SK-N-SH (cell line): ENCODE measurements at regions not wholly inside any gene's neighbourhood (a gene's known extent, or its start where the extent isn't known, plus 50 kb on each side); places are given as distances from the start of the nearest gene placed in this dataset.

ENCODE experiments used
- CTCF ChIA-PET: fragments of 300-600, 350-600 bp; formaldehyde crosslinking; extraction: SDS; loops from one replicate; lab custom pipeline; 2021; lab: Yijun Ruan, JAX
- POLR2A ChIA-PET: fragments of 350-600 bp; sonication (Branson Sonifier 250); formaldehyde crosslinking; extraction: SDS; loops from one replicate; lab custom pipeline; 2020; ENCODE audit warnings: antibody characterized with exemption, inconsistent platforms; lab: Yijun Ruan, JAX
- DNase-seq: peaks from one replicate; pipeline ENCODE4 v3.0.0; 2012
- H2AFZ ChIP-seq: fragments of 200-600 bp; sonication (generic); 2 replicates; pipeline ENCODE4 v1.8.1; 2016; ENCODE audit warnings: antibody characterized with exemption, mild to moderate bottlenecking, low read depth
- H3F3A ChIP-seq: fragments of 200-600 bp; sonication (generic); replicated peaks from 2 replicates; pipeline ENCODE3; 2016; ENCODE audit warnings: antibody characterized with exemption, mild to moderate bottlenecking; ENCODE audit not compliant: insufficient read depth
- H3K27ac ChIP-seq, 2 experiments: fragments of 200-500 bp in 1 of 2; fragments of 200-600 bp in 1 of 2; sonication (Bioruptor generic) in 1 of 2; sonication (generic), shearing (Covaris generic) in 1 of 2; 2 replicates each; pipeline versions ENCODE4 v1.5.1 to v1.6.1; 2014 to 2016; ENCODE audit warnings: low read depth in 2 of 2, inconsistent platforms in 1 of 2, low read length in 1 of 2, mild to moderate bottlenecking in 1 of 2, mixed read lengths in 1 of 2
- H3K27me3 ChIP-seq: fragments of 200-600 bp; sonication (generic), shearing (Covaris generic); 2 replicates; pipeline ENCODE4 v1.6.1; 2016; ENCODE audit warnings: mixed run types; ENCODE audit not compliant: insufficient read depth
- H3K36me3 ChIP-seq, 2 experiments: fragments of 200-500 bp in 1 of 2; fragments of 200-600 bp in 1 of 2; sonication (Bioruptor generic) in 1 of 2; sonication (generic) in 1 of 2; replicated peaks in 1 of 2; 2 replicates each; pipeline versions ENCODE3 to v1.5.1; 2014 to 2016; ENCODE audit warnings: low read length in 1 of 2, mild to moderate bottlenecking in 1 of 2; ENCODE audit not compliant: insufficient read depth in 2 of 2, control insufficient read depth in 1 of 2
- H3K4me1 ChIP-seq, 2 experiments: fragments of 200-500 bp in 1 of 2; fragments of 200-600 bp in 1 of 2; sonication (Bioruptor generic) in 1 of 2; sonication (generic), shearing (Covaris generic) in 1 of 2; 2 replicates each; pipeline versions ENCODE4 v1.5.1 to v1.6.1; 2014 to 2016; ENCODE audit warnings: low read depth in 1 of 2, low read length in 1 of 2, mixed run types in 1 of 2; ENCODE audit not compliant: insufficient read depth in 2 of 2, control insufficient read depth in 1 of 2
- H3K4me2 ChIP-seq: fragments of 200-600 bp; sonication (generic), shearing (Covaris generic); 2 replicates; pipeline ENCODE4 v1.6.1; 2017; ENCODE audit warnings: mixed run types
- H3K4me3 ChIP-seq, 2 experiments: fragments of 200-500 bp in 1 of 2; fragments of 200-600 bp in 1 of 2; sonication (Bioruptor generic) in 1 of 2; sonication (generic), shearing (Covaris generic) in 1 of 2; 2 replicates each; pipeline versions ENCODE4 v1.5.1 to v1.8.1; 2014 to 2016; ENCODE audit warnings: low read depth in 2 of 2, inconsistent platforms in 1 of 2, low read length in 1 of 2, mild to moderate bottlenecking in 1 of 2, mixed read lengths in 1 of 2, moderate library complexity in 1 of 2
- H3K79me2 ChIP-seq: fragments of 200-600 bp; sonication (generic); 2 replicates; pipeline ENCODE4 v1.8.1; 2017; ENCODE audit warnings: mild to moderate bottlenecking; ENCODE audit not compliant: insufficient read depth
- H3K9ac ChIP-seq: fragments of 200-600 bp; sonication (generic); 2 replicates; pipeline ENCODE4 v1.6.1; 2017; ENCODE audit warnings: mixed run types
- H3K9me2 ChIP-seq: fragments of 200-600 bp; sonication (generic); 2 replicates; pipeline ENCODE4 v1.6.1; 2017; ENCODE audit warnings: mixed run types
- H3K9me3 ChIP-seq: fragments of 200-600 bp; sonication (generic); 2 replicates; pipeline ENCODE4 v1.6.1; 2017; ENCODE audit warnings: mixed run types, mild to moderate bottlenecking, moderate library complexity
- H4K20me1 ChIP-seq: fragments of 200-600 bp; sonication (generic); 2 replicates; pipeline ENCODE4 v1.6.1; 2017; ENCODE audit warnings: mild to moderate bottlenecking, mixed run types; ENCODE audit not compliant: insufficient read depth
- CTCF ChIP-seq: fragments of 200-600 bp; sonication (generic); IDR thresholded peaks from 2 replicates; pipeline ENCODE4 v1.6.1; 2017; ENCODE audit warnings: antibody characterized with exemption, mild to moderate bottlenecking, moderate library complexity
- ELF1 ChIP-seq: IDR thresholded peaks from 2 replicates; pipeline ENCODE4 v1.4.0; 2012
- FOSL2 ChIP-seq: IDR thresholded peaks from 2 replicates; pipeline ENCODE4 v1.4.0; 2012; ENCODE audit warnings: low read depth, mild to moderate bottlenecking, moderate library complexity, borderline replicate concordance
- IRF3 ChIP-seq: fragments of 150-350 bp; IDR thresholded peaks from 2 replicates; pipeline ENCODE4 v1.6.1; 2016; ENCODE audit warnings: mild to moderate bottlenecking, low read depth, low read length
- MEF2A ChIP-seq: IDR thresholded peaks from 2 replicates; pipeline ENCODE4 v1.4.0; 2012; ENCODE audit warnings: low read depth, borderline replicate concordance
- RXRA ChIP-seq: IDR thresholded peaks from 2 replicates; pipeline ENCODE4 v1.4.0; 2012; ENCODE audit warnings: low read depth, mild to moderate bottlenecking, borderline replicate concordance
- TCF12 ChIP-seq: IDR thresholded peaks from 2 replicates; pipeline ENCODE4 v1.4.0; 2012
- WGBS: methylation state at CpG from one replicate; pipeline ENCODE4 v1.1.6; 2017; ENCODE audit warnings: low lambda C conversion rate; 5-methylcytosine and 5-hydroxymethylcytosine counted together
- TF ChIP-seq, protein P1 (sequence below): IDR thresholded peaks from 2 replicates; pipeline ENCODE4 v1.6.1; 2012; ENCODE audit warnings: mild to moderate bottlenecking, low read depth, low read length, moderate library complexity
- TF ChIP-seq, protein P2 (sequence below): IDR thresholded peaks from 2 replicates; pipeline ENCODE4 v1.4.0; 2012; ENCODE audit warnings: low read depth, borderline replicate concordance

GRCh38 chr2:66790651-66791181, 355.8 kb downstream of the MEIS1 start:
- Histone ChIP-seq H3K36me3 (no peaks in the 10 kb centered on the region), H3K27me3 (no peaks in the 10 kb centered on the region), H3K27ac (no peak overlapping the region), H3K4me2 (no peak overlapping the region), H3K9me3 (no peaks in the 10 kb centered on the region)
- no peak for TF ChIP-seq RXRA
- no peak for TF ChIP-seq IRF3
- TF ChIP-seq ELF1, result no peak
- no peak for TF ChIP-seq MEF2A
- TF ChIP-seq CTCF, result no peak
- no peak for TF ChIP-seq FOSL2
- no peak for TF ChIP-seq TCF12
- TF ChIP-seq, all 33 proteins: peak for 0
- ChIA-PET POLR2A (no interaction called here), CTCF (no interaction called here)
- no peak overlapping the region for H3K4me3 ChIP-seq
- H3K9me2 ChIP-seq, result no peaks in the 10 kb centered on the region; the same call in 1 of the 2 replicates
- H3K9ac ChIP-seq, result no peak overlapping the region
- 68% methylated on average over 1 of the region's 1 CpG for WGBS
- H3K4me1 ChIP-seq, result peaks cover 0 to 6% of the 10 kb centered on the region in 2 experiments; a peak in 1 of 4 replicates
- no peaks in the 10 kb centered on the region for H4K20me1 ChIP-seq
- H3F3A ChIP-seq, result no peaks in the 10 kb centered on the region
- no peak overlapping the region for H2AFZ ChIP-seq
- H3K79me2 ChIP-seq, result no peaks in the 10 kb centered on the region
- DNase-seq, result no peak

GRCh38 chr2:66794070-66794469, 359.1 kb downstream of the MEIS1 start:
- 64% methylated on average over 8 of the region's 8 CpGs for WGBS
- TF ChIP-seq, protein P1, sequence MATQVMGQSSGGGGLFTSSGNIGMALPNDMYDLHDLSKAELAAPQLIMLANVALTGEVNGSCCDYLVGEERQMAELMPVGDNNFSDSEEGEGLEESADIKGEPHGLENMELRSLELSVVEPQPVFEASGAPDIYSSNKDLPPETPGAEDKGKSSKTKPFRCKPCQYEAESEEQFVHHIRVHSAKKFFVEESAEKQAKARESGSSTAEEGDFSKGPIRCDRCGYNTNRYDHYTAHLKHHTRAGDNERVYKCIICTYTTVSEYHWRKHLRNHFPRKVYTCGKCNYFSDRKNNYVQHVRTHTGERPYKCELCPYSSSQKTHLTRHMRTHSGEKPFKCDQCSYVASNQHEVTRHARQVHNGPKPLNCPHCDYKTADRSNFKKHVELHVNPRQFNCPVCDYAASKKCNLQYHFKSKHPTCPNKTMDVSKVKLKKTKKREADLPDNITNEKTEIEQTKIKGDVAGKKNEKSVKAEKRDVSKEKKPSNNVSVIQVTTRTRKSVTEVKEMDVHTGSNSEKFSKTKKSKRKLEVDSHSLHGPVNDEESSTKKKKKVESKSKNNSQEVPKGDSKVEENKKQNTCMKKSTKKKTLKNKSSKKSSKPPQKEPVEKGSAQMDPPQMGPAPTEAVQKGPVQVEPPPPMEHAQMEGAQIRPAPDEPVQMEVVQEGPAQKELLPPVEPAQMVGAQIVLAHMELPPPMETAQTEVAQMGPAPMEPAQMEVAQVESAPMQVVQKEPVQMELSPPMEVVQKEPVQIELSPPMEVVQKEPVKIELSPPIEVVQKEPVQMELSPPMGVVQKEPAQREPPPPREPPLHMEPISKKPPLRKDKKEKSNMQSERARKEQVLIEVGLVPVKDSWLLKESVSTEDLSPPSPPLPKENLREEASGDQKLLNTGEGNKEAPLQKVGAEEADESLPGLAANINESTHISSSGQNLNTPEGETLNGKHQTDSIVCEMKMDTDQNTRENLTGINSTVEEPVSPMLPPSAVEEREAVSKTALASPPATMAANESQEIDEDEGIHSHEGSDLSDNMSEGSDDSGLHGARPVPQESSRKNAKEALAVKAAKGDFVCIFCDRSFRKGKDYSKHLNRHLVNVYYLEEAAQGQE, result no peak
- TF ChIP-seq, protein P2, sequence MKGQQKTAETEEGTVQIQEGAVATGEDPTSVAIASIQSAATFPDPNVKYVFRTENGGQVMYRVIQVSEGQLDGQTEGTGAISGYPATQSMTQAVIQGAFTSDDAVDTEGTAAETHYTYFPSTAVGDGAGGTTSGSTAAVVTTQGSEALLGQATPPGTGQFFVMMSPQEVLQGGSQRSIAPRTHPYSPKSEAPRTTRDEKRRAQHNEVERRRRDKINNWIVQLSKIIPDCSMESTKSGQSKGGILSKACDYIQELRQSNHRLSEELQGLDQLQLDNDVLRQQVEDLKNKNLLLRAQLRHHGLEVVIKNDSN, result no peak
- Histone ChIP-seq H3K4me2 (no peak overlapping the region), H2AFZ (no peak overlapping the region), H3K27me3 (no peaks in the 10 kb centered on the region), H3F3A (no peaks in the 10 kb centered on the region), H3K9ac (no peak overlapping the region), H3K4me3 (no peak overlapping the region), H3K79me2 (no peaks in the 10 kb centered on the region), H3K9me3 (no peaks in the 10 kb centered on the region), H4K20me1 (no peaks in the 10 kb centered on the region), H3K4me1 (peaks cover 0 to 6% of the 10 kb centered on the region in 2 experiments; a peak in 1 of 4 replicates), H3K36me3 (no peaks in the 10 kb centered on the region), H3K9me2 (no peaks in the 10 kb centered on the region), H3K27ac (no peak overlapping the region)
- ChIA-PET CTCF (no interaction called here), POLR2A (no interaction called here)
- no peak for DNase-seq
